Fibroblast of mammary gland (primary cell): ENCODE measurements at regions not wholly inside any gene's neighbourhood (a gene's known extent, or its start where the extent isn't known, plus 50 kb on each side); places are given as distances from the start of the nearest gene placed in this dataset.
A peak's percentile ranks its signal among the peaks of the same experiment; 100 is the strongest.

Source experiments
- DNase-seq: peaks from one replicate; pipeline ENCODE4 v3.0.0-alpha.2; 2010; ENCODE audit warnings: low read depth
- H3K4me3 ChIP-seq: 2 replicates; pipeline ENCODE4 v1.5.1; 2011; ENCODE audit warnings: low read depth, mild to moderate bottlenecking, low read length, moderate library complexity; ENCODE audit not compliant: control insufficient read depth
- CTCF ChIP-seq: conservative IDR thresholded peaks from 2 replicates; pipeline ENCODE4 v1.5.1; 2011; ENCODE audit warnings: low read depth, low read length, inconsistent platforms; ENCODE audit not compliant: control insufficient read depth, insufficient read depth

GRCh38 chr6:166724576-166724975 lies 97.5 kb upstream of the RPS6KA2 start:
- no peak overlapping the region for H3K4me3 ChIP-seq
- TF ChIP-seq CTCF, result no peak
- peak; percentile 59 for DNase-seq

GRCh38 chr6:166722785-166723184 lies 95.7 kb upstream of the RPS6KA2 start:
- DNase-seq, result no peak
- H3K4me3 ChIP-seq, result no peak overlapping the region
- no peak for TF ChIP-seq CTCF

GRCh38 chr6:166721576-166721975 lies 94.5 kb upstream of the RPS6KA2 start:
- no peak for DNase-seq
- no peak for TF ChIP-seq CTCF

GRCh38 chr6:166720856-166721255 lies 93.8 kb upstream of the RPS6KA2 start:
- no peak overlapping the region for H3K4me3 ChIP-seq
- no peak for DNase-seq
- TF ChIP-seq CTCF, result no peak

More at GRCh38 chr6:166721576-166721975, 94.5 kb upstream of the RPS6KA2 start:
- H3K4me3 ChIP-seq, result no peak overlapping the region

- DNase-seq, result no peak
- TF ChIP-seq CTCF, result no peak
- H3K4me3 ChIP-seq, result no peak overlapping the region
Observed at GRCh38 chr6:166719019-166719418, 92.0 kb upstream of the RPS6KA2 start.

- H3K4me3 ChIP-seq, result no peak overlapping the region
- DNase-seq, result no peak
- no peak for TF ChIP-seq CTCF
Observed at GRCh38 chr6:166718516-166718915, 91.5 kb upstream of the RPS6KA2 start.
